ENCODE measurements at regions not wholly inside any gene's neighbourhood (a gene's known extent, or its start where the extent isn't known, plus 50 kb on each side); places are given as distances from the start of the nearest gene placed in this dataset.

GRCh38 chr11:122398851-122399250 lies 256.7 kb upstream of the UBASH3B start:
- 80 to 94% methylated on average over 2 of the region's 2 CpGs for WGBS, 2 donors
- TF ChIP-seq POLR2A (IDR thresholded peaks at IDR 0.05) = no peak
- no peak for TF ChIP-seq CTCF (IDR thresholded peaks at IDR 0.05)
- intact Hi-C loops (cut with DNase I; ENCODE audit: low total_unique reads) = no loop called here
- DNase-seq (ENCODE audit: low spot score in 2 of 2) = no peak
- no peak overlapping the region for H3K4me3 ChIP-seq (ENCODE audit: low read depth, poor library complexity, severe bottlenecking)

GRCh38 chr11:122398167-122398566 lies 257.4 kb upstream of the UBASH3B start:
- WGBS, 2 donors = 75 to 77% methylated on average over 1 of the region's 1 CpG
- intact Hi-C loops (cut with DNase I; ENCODE audit: low total_unique reads) = no loop called here
- no peak overlapping the region for H3K4me3 ChIP-seq (ENCODE audit: low read depth, poor library complexity, severe bottlenecking)
- TF ChIP-seq POLR2A (IDR thresholded peaks at IDR 0.05) = no peak
- TF ChIP-seq CTCF (IDR thresholded peaks at IDR 0.05) = no peak
- DNase-seq (ENCODE audit: low spot score in 2 of 2) = no peak

GRCh38 chr11:122395282-122395681 lies 260.2 kb upstream of the UBASH3B start:
- 91 to 93% methylated on average over 1 of the region's 1 CpG for WGBS, 2 donors
- intact Hi-C loops (cut with DNase I; ENCODE audit: low total_unique reads) = no loop called here
- no peak for DNase-seq (ENCODE audit: low spot score in 2 of 2)
- TF ChIP-seq POLR2A (IDR thresholded peaks at IDR 0.05) = no peak
- TF ChIP-seq CTCF (IDR thresholded peaks at IDR 0.05) = no peak
- no peak overlapping the region for H3K4me3 ChIP-seq (ENCODE audit: low read depth, poor library complexity, severe bottlenecking)

- WGBS, 2 donors = 60 to 75% methylated on average over 3 of the region's 3 CpGs
- H3K4me3 ChIP-seq (ENCODE audit: low read depth, poor library complexity, severe bottlenecking) = no peak overlapping the region
- DNase-seq (ENCODE audit: low spot score in 2 of 2) = no peak
- intact Hi-C loops (cut with DNase I; ENCODE audit: low total_unique reads) = no loop called here
- no peak for TF ChIP-seq POLR2A (IDR thresholded peaks at IDR 0.05)
- TF ChIP-seq CTCF (IDR thresholded peaks at IDR 0.05) = no peak
Measured at GRCh38 chr11:122394313-122394712, 261.2 kb upstream of the UBASH3B start.

GRCh38 chr11:122393209-122393860 lies 262.2 kb upstream of the UBASH3B start:
- WGBS, 2 donors = 96 to 98% methylated on average over 4 of the region's 4 CpGs
- TF ChIP-seq CTCF (IDR thresholded peaks at IDR 0.05) (no peak), POLR2A (IDR thresholded peaks at IDR 0.05) (no peak)

GRCh38 chr11:122392508-122392907 lies 263.0 kb upstream of the UBASH3B start:
- no peak overlapping the region for H3K4me3 ChIP-seq (ENCODE audit: low read depth, poor library complexity, severe bottlenecking)
- TF ChIP-seq CTCF (IDR thresholded peaks at IDR 0.05) (no peak), POLR2A (IDR thresholded peaks at IDR 0.05) (no peak)
- DNase-seq (ENCODE audit: low spot score in 2 of 2) = no peak
- WGBS, 2 donors = 63 to 67% methylated on average over 3 of the region's 3 CpGs
- intact Hi-C loops (cut with DNase I; ENCODE audit: low total_unique reads) = no loop called here

More at GRCh38 chr11:122393209-122393860, 262.2 kb upstream of the UBASH3B start:
- no peak overlapping the region for H3K4me3 ChIP-seq (ENCODE audit: low read depth, poor library complexity, severe bottlenecking)
- intact Hi-C loops (cut with DNase I; ENCODE audit: low total_unique reads) = no loop called here
- DNase-seq (ENCODE audit: low spot score in 2 of 2) = no peak
